Peyer's patch (tissue), 4 donors: ENCODE measurements at regions not wholly inside any gene's neighbourhood (a gene's known extent, or its start where the extent isn't known, plus 50 kb on each side); places are given as distances from the start of the nearest gene placed in this dataset.

ENCODE experiments used
- CTCF ChIP-seq, 6 experiments: fragments of 450-650 bp in 4 of 6; fragments of 200-600 bp in 2 of 6; sonication (generic) in 1 of 6; IDR thresholded peaks; one replicate each; pipeline ENCODE4 v1.5.1; 2017 to 2019; ENCODE audit warnings: antibody characterized with exemption in 6 of 6, mild to moderate bottlenecking in 3 of 6, moderate library complexity in 1 of 6
- POLR2A ChIP-seq, 2 donors: fragments of 450-650 bp; IDR thresholded peaks; one replicate each; pipeline ENCODE4 v1.5.1; 2017; ENCODE audit warnings: antibody characterized with exemption in 2 of 2, mild to moderate bottlenecking in 2 of 2, moderate library complexity in 2 of 2

- TF ChIP-seq CTCF (IDR thresholded peaks at IDR 0.05) (no peak), POLR2A (IDR thresholded peaks at IDR 0.05) (no peak)
Observed at GRCh38 chr4:31851946-31852345, 1131.8 kb downstream of the PCDH7 start.
